ENCODE measurements at regions not wholly inside any gene's neighbourhood (a gene's known extent, or its start where the extent isn't known, plus 50 kb on each side); places are given as distances from the start of the nearest gene placed in this dataset.

- DNase-seq (ENCODE audit: low spot score in 2 of 2) (no peak), ATAC-seq (no peak)
- Mint-ChIP-seq H3K36me3 (no peaks in the 10 kb centered on the region), H3K27ac (no peak overlapping the region), H3K9me3 (peaks cover 0 to 6% of the 10 kb centered on the region in 2 donors)
These were observed 108.1 kb upstream of the THBS1 start for GRCh38 chr15:39472621-39473297.

- ATAC-seq (no peak), DNase-seq (ENCODE audit: low spot score in 2 of 2) (no peak)
- no peaks in the 10 kb centered on the region for H3K36me3 Mint-ChIP-seq
- peaks cover 0 to 6% of the 10 kb centered on the region in 2 donors for H3K9me3 Mint-ChIP-seq
- H3K27ac Mint-ChIP-seq = no peak overlapping the region
These were observed 107.5 kb upstream of the THBS1 start for GRCh38 chr15:39473298-39473947.

- no peak for DNase-seq (ENCODE audit: low spot score in 2 of 2)
- no peak for ATAC-seq
- no peak overlapping the region for H3K27ac Mint-ChIP-seq
- peaks cover 0 to 6% of the 10 kb centered on the region in 2 donors for H3K9me3 Mint-ChIP-seq
- no peaks in the 10 kb centered on the region for H3K36me3 Mint-ChIP-seq
These were observed 106.2 kb upstream of the THBS1 start for GRCh38 chr15:39474657-39475056.

- no peak overlapping the region for H3K27ac Mint-ChIP-seq
- no peaks in the 10 kb centered on the region for H3K36me3 Mint-ChIP-seq
These were observed 101.9 kb upstream of the THBS1 start for GRCh38 chr15:39478996-39479395.

GRCh38 chr15:39479911-39480310 is 101.0 kb upstream of the THBS1 start:
- no peak for ATAC-seq

More at GRCh38 chr15:39478996-39479395, 101.9 kb upstream of the THBS1 start:
- H3K9me3 Mint-ChIP-seq = no peaks in the 10 kb centered on the region
- no peak for ATAC-seq
- no peak for DNase-seq (ENCODE audit: low spot score in 2 of 2)

DNA sequence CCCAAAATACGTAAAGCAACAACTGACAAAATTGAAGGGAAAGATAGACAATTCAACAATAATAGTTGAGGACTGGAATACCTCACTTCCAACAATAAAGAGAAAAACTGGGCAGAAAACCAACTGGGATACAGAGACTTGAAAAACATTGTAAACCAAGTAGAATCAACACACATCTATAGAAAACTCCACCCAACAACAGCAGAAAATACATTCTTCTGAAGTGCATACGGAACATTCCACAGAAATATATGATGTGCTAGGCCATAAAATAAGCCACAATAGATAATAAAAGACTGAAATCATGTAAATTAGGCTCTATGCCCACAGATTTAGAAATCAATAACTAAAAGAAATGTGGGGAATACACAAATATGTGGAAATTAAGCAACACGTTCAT is 98.4 kb upstream of the THBS1 start:
- ATAC-seq (no peak), DNase-seq (ENCODE audit: low spot score in 2 of 2) (no peak)
- Mint-ChIP-seq H3K27ac (no peak overlapping the region), H3K36me3 (no peaks in the 10 kb centered on the region), H3K9me3 (no peaks in the 10 kb centered on the region)

More at GRCh38 chr15:39479911-39480310, 101.0 kb upstream of the THBS1 start:
- no peaks in the 10 kb centered on the region for H3K9me3 Mint-ChIP-seq
- no peak for DNase-seq (ENCODE audit: low spot score in 2 of 2)
- H3K27ac Mint-ChIP-seq = no peak overlapping the region
- no peaks in the 10 kb centered on the region for H3K36me3 Mint-ChIP-seq

GRCh38 chr15:39486621-39487457 is 94.0 kb upstream of the THBS1 start:
- no peaks in the 10 kb centered on the region for H3K36me3 Mint-ChIP-seq
- DNase-seq (ENCODE audit: low spot score in 2 of 2) (no peak), ATAC-seq (no peak)
- no peak overlapping the region for H3K27ac Mint-ChIP-seq
- no peaks in the 10 kb centered on the region for H3K9me3 Mint-ChIP-seq

DNA sequence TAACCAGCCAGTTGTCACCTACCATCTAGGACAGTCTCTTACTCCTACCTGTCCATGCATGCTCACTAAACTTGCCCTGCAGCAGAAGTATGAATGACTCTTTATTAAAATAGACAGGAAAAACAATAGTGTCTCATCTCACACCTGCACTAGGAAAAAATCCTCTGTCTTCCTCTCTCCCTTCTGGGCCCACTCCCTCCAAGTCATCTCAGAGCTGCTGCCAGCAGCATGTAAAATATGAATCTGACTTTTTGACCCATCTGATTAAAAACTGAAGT is 93.5 kb upstream of the THBS1 start:
- no peak for DNase-seq (ENCODE audit: low spot score in 2 of 2)
- H3K27ac Mint-ChIP-seq = no peak overlapping the region
- no peaks in the 10 kb centered on the region for H3K36me3 Mint-ChIP-seq

DNA sequence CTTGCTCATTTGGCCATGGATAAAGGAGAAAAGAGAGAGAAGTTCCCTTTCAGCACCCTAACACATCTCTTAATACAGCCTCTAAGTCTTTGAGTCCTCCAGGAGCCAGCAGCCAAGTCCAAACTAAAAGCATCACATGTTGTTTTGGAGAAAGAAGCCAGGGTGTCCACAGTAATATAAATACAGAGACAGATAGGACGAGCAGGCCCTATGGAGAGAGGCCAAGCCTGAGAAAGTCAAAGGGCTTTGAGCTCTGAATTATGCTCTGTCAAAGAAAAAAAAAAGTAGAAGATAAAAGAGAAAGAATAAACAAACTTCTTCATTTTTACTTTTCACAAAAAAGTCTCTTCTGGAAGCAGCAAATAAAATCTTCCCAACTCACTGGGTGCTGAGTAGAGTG is 92.4 kb upstream of the THBS1 start:
- Mint-ChIP-seq H3K27ac (no peak overlapping the region), H3K36me3 (no peaks in the 10 kb centered on the region), H3K9me3 (no peaks in the 10 kb centered on the region)
- ATAC-seq (no peak), DNase-seq (ENCODE audit: low spot score in 2 of 2) (no peak)

More for the DNA sequence above, 93.5 kb upstream of the THBS1 start:
- no peak for ATAC-seq
- H3K9me3 Mint-ChIP-seq = no peaks in the 10 kb centered on the region

DNA sequence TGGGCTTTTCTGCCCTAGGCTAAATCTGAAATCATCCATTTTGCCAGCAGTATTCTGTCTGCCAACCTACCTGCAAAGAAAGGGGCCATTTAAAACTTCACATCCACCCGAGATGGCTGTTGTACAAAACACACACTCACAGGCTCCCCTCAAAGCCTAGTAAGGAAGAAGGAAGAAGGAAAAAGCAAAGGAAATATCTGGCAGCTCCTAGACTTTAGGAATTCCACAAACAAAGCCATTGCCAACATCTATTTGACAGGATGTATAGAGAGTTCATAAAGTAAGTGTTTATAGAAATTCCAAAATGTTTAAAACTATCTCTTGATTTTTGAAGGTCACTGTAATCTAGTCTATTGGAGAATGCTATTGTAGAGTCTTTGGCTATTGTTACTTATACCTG is 91.9 kb upstream of the THBS1 start:
- H3K9me3 Mint-ChIP-seq = no peaks in the 10 kb centered on the region
- H3K36me3 Mint-ChIP-seq = no peaks in the 10 kb centered on the region
- ATAC-seq = no peak
- DNase-seq (ENCODE audit: low spot score in 2 of 2) = no peak
- H3K27ac Mint-ChIP-seq = no peak overlapping the region

DNA sequence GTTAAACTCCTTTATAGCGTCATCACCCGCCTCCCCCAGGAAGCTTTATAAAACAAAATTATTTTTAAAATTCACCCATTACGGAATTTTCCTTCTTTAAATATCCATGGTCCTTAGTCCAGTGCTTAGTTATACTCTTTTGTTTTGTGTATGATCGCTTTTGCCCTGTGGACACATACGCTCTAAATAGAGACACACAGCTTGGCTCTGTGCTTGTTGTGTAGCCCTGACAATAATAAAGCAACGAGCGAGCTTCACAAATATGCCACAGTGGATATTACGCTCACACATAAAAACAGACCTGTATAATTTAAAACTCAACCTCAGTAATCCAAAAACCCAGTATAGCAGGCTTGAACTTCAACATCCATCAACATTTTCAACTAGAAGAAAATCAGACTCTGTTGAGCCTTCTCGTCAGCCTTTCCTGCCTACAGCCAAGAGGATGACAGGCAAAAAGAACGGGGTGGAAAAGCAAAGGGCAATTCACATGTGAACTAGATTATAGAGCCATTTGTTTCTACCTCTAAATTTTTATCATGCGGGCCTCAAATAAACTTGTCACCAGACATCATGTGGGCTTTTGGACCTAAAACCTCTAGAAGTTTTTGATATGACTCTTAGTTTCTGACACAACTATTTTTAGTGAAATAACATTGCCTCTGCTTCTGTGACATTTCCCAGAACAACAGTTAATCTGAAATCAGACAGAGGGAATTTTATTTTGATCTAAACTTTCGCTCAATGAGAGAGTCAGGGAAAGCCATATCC is 89.6 kb upstream of the THBS1 start:
- no peak for ATAC-seq
- Mint-ChIP-seq H3K9me3 (no peaks in the 10 kb centered on the region), H3K27ac (no peak overlapping the region), H3K36me3 (no peaks in the 10 kb centered on the region)
- DNase-seq (ENCODE audit: low spot score in 2 of 2) = no peak

DNA sequence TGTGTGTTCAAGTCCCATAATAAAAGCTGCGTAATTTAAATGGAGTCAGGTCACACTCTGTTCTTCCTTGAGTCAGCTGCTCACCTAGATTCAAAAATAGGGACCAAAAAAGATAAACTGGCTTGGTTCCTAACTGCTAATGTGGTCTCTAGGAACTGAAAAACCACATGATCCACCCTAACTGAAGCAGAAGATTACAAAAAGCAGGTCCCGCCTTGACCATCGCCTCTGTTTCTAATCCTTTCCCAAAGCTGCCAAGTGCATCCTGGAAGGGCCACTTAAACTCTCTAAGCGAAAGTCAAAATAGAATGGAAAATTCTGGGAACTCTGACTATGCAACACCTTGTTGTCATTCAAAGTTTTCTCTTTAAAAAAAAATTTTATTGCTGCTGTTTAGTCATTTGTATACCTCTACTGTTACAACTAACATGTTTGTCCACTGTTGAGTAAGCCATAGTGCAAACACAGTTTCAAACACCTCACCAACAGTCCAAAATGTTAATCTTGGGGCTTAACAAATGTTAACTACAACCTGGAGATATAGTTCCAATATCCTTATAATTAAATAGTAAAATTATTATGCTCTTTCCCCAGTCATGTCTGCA is 88.9 kb upstream of the THBS1 start:
- no peaks in the 10 kb centered on the region for H3K9me3 Mint-ChIP-seq
- no peak for DNase-seq (ENCODE audit: low spot score in 2 of 2)
- H3K36me3 Mint-ChIP-seq = no peaks in the 10 kb centered on the region
- no peak overlapping the region for H3K27ac Mint-ChIP-seq
- ATAC-seq = no peak

- no peaks in the 10 kb centered on the region for H3K9me3 Mint-ChIP-seq
- DNase-seq (ENCODE audit: low spot score in 2 of 2) (no peak), ATAC-seq (no peak)
- no peak overlapping the region for H3K27ac Mint-ChIP-seq
- no peaks in the 10 kb centered on the region for H3K36me3 Mint-ChIP-seq
These were observed 87.3 kb upstream of the THBS1 start for GRCh38 chr15:39493424-39494067.

DNA sequence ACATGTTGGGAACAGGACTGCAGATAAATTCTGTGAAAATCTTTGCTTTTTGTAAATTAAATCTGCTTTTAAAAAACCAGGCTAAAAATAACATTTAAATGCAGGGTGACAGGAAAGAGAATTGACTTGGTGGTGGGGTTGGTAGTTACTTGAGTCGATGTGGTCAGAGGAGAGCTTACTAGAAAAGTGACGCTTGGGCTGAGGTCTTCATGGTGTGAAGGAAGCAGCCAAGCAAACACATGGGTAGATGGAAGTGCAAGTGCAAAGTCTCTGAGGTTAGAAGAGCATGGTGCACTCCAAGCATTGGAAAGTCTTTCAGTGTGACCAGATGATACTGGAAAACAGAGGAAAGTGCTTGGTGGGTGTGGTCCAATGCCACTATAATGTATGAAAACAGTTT is 86.4 kb upstream of the THBS1 start:
- no peaks in the 10 kb centered on the region for H3K9me3 Mint-ChIP-seq
- no peaks in the 10 kb centered on the region for H3K36me3 Mint-ChIP-seq
- DNase-seq (ENCODE audit: low spot score in 2 of 2) (no peak), ATAC-seq (no peak)
- H3K27ac Mint-ChIP-seq = no peak overlapping the region

- ATAC-seq = no peak
- Mint-ChIP-seq H3K27ac (no peak overlapping the region), H3K36me3 (no peaks in the 10 kb centered on the region), H3K9me3 (no peaks in the 10 kb centered on the region)
- DNase-seq (ENCODE audit: low spot score in 2 of 2) = no peak
These were observed 84.7 kb upstream of the THBS1 start for GRCh38 chr15:39495871-39496840.
